ENCODE measurements at regions not wholly inside any gene's neighbourhood (a gene's known extent, or its start where the extent isn't known, plus 50 kb on each side); places are given as distances from the start of the nearest gene placed in this dataset.

- no peak for TF ChIP-seq CHD7 (IDR thresholded peaks at IDR 0.05; ENCODE audit: insufficient replicate concordance, low read length)
- TF ChIP-seq TAF1 (IDR thresholded peaks at IDR 0.05; ENCODE audit: low read depth, low read length): no peak
- TF ChIP-seq NRF1 (IDR thresholded peaks at IDR 0.05; ENCODE audit: low read depth, low read length): no peak
- no peak for TF ChIP-seq SP4 (IDR thresholded peaks at IDR 0.05; ENCODE audit: low read length)
- TF ChIP-seq SIRT6 (IDR thresholded peaks at IDR 0.05; ENCODE audit: low read length): no peak
- no peak for TF ChIP-seq E2F6 (IDR thresholded peaks at IDR 0.05)
- no peak for TF ChIP-seq TCF12 (IDR thresholded peaks at IDR 0.05; ENCODE audit: low read depth, low read length)
- TF ChIP-seq POU5F1 (IDR thresholded peaks at IDR 0.05; ENCODE audit: low read depth, low read length): no peak
- no peak for TF ChIP-seq ATF2 (IDR thresholded peaks at IDR 0.05; ENCODE audit: low read length)
- no peak for TF ChIP-seq BACH1 (IDR thresholded peaks at IDR 0.05; ENCODE audit: low read length)
- TF ChIP-seq RXRA (IDR thresholded peaks at IDR 0.05; ENCODE audit: insufficient read depth, low read depth, low read length): no peak
Measured at GRCh38 chr1:229825042-229825441, 199.0 kb downstream of the URB2 start (continued).
